H9 (cell line): ENCODE measurements at regions not wholly inside any gene's neighbourhood (a gene's known extent, or its start where the extent isn't known, plus 50 kb on each side); places are given as distances from the start of the nearest gene placed in this dataset.

ENCODE experiments used
- DNase-seq: peaks from one replicate; pipeline ENCODE4 v3.0.0-alpha.2; 2017
- H2AFZ ChIP-seq: one replicate; pipeline ENCODE4 v1.6.1; 2013; ENCODE audit warnings: mild to moderate bottlenecking, low read length, control low read depth, moderate library complexity
- H2AK5ac ChIP-seq: 2 replicates; pipeline ENCODE4 v1.6.1; 2013; ENCODE audit warnings: low read length, control low read depth, mixed read lengths; ENCODE audit not compliant: insufficient read length
- H2BK120ac ChIP-seq: one replicate; pipeline ENCODE4 v1.6.1; 2013; ENCODE audit warnings: low read depth, mild to moderate bottlenecking, low read length, control low read depth, inconsistent platforms; ENCODE audit not compliant: poor library complexity, severe bottlenecking
- H2BK12ac ChIP-seq: 2 replicates; pipeline ENCODE4 v1.6.1; 2013; ENCODE audit warnings: low read length, control low read depth, mixed read lengths, low read depth; ENCODE audit not compliant: insufficient read length
- H2BK15ac ChIP-seq: 2 replicates; pipeline ENCODE4 v1.6.1; 2013; ENCODE audit warnings: low read depth, low read length, control low read depth
- H2BK20ac ChIP-seq: one replicate; pipeline ENCODE4 v1.6.1; 2013; ENCODE audit warnings: low read depth, mild to moderate bottlenecking, low read length, control low read depth, inconsistent platforms; ENCODE audit not compliant: poor library complexity, severe bottlenecking
- H2BK5ac ChIP-seq: 2 replicates; pipeline ENCODE4 v1.6.1; 2013; ENCODE audit warnings: low read length, control low read depth, mixed read lengths; ENCODE audit not compliant: insufficient read length
- H3K14ac ChIP-seq: 2 replicates; pipeline ENCODE4 v1.6.1; 2013; ENCODE audit warnings: low read length, control low read depth; ENCODE audit not compliant: insufficient read depth
- H3K18ac ChIP-seq: 2 replicates; pipeline ENCODE4 v1.6.1; 2013; ENCODE audit warnings: low read depth, mild to moderate bottlenecking, mixed read lengths, low read length, control low read depth; ENCODE audit not compliant: insufficient read length
- H3K23ac ChIP-seq: 2 replicates; pipeline ENCODE4 v1.6.1; 2013; ENCODE audit warnings: low read length, control low read depth, mixed read lengths, low read depth; ENCODE audit not compliant: insufficient read length
- H3K23me2 ChIP-seq: 2 replicates; pipeline ENCODE4 v1.6.1; 2013; ENCODE audit warnings: low read depth, mild to moderate bottlenecking, mixed read lengths, low read length, control low read depth; ENCODE audit not compliant: insufficient read length, poor library complexity, severe bottlenecking
- H3K27ac ChIP-seq: 2 replicates; pipeline ENCODE4 v1.5.1; 2013; ENCODE audit warnings: low read length, control low read depth, mixed read lengths, low read depth; ENCODE audit not compliant: insufficient read length
- H3K27me3 ChIP-seq: 2 replicates; pipeline ENCODE4 v1.6.1; 2013; ENCODE audit warnings: low read length, control low read depth, inconsistent platforms; ENCODE audit not compliant: insufficient read depth
- H3K4ac ChIP-seq: 2 replicates; pipeline ENCODE4 v1.6.1; 2013; ENCODE audit warnings: low read depth, mild to moderate bottlenecking, control low read depth, inconsistent platforms, low read length, moderate library complexity
- H3K4me1 ChIP-seq: 2 replicates; pipeline ENCODE4 v1.6.1; 2013; ENCODE audit warnings: low read length, control low read depth, inconsistent platforms; ENCODE audit not compliant: insufficient read depth
- H3K4me2 ChIP-seq: 2 replicates; pipeline ENCODE4 v1.6.1; 2013; ENCODE audit warnings: low read length, control low read depth, mixed read lengths; ENCODE audit not compliant: insufficient read length, insufficient read depth
- H3K56ac ChIP-seq: 2 replicates; pipeline ENCODE4 v1.6.1; 2013; ENCODE audit warnings: low read depth, mild to moderate bottlenecking, mixed read lengths, low read length, control low read depth; ENCODE audit not compliant: insufficient read length
- H3K79me1 ChIP-seq: 2 replicates; pipeline ENCODE4 v1.6.1; 2013; ENCODE audit warnings: low read depth, mild to moderate bottlenecking, moderate library complexity, low read length, control low read depth, inconsistent platforms; ENCODE audit not compliant: insufficient read depth, poor library complexity, severe bottlenecking
- H3K79me2 ChIP-seq: 2 replicates; pipeline ENCODE4 v1.6.1; 2013; ENCODE audit warnings: low read length, control low read depth, inconsistent platforms; ENCODE audit not compliant: insufficient read depth
- H3K9ac ChIP-seq: 2 replicates; pipeline ENCODE4 v1.6.1; 2013; ENCODE audit warnings: low read length, control low read depth, mixed read lengths; ENCODE audit not compliant: insufficient read length; ENCODE audit errors: extremely low read depth
- H3K9me3 ChIP-seq: one replicate; pipeline ENCODE4 v1.6.1; 2013; ENCODE audit warnings: low read depth, low read length, inconsistent platforms; ENCODE audit not compliant: control insufficient read depth
- H3T11ph ChIP-seq: one replicate; pipeline ENCODE4 v1.6.1; 2013; ENCODE audit warnings: mild to moderate bottlenecking, low read length, control low read depth, inconsistent platforms
- H4K20me1 ChIP-seq: one replicate; pipeline ENCODE4 v1.6.1; 2013; ENCODE audit not compliant: control insufficient read depth, insufficient read length, insufficient read depth
- H4K5ac ChIP-seq: 2 replicates; pipeline ENCODE4 v1.6.1; 2013; ENCODE audit warnings: low read depth, mild to moderate bottlenecking, mixed read lengths, low read length, control low read depth; ENCODE audit not compliant: insufficient read length
- H4K8ac ChIP-seq: replicated peaks from 2 replicates; pipeline ENCODE4 v1.6.1; 2013; ENCODE audit warnings: low read length, control low read depth, mixed read lengths, low read depth; ENCODE audit not compliant: insufficient read length
- H4K91ac ChIP-seq: 2 replicates; pipeline ENCODE4 v1.6.1; 2013; ENCODE audit warnings: low read depth, mild to moderate bottlenecking, moderate library complexity, mixed read lengths, low read length, control low read depth; ENCODE audit not compliant: insufficient read length
- H3K27ac Mint-ChIP-seq, 3 experiments: 2 replicates in 2 of 3; 3 replicates in 1 of 3; pipeline ENCODE4 v1.8.0; 2020 to 2021; ENCODE audit warnings: mixed read lengths in 3 of 3, mild to moderate bottlenecking in 1 of 3, moderate library complexity in 1 of 3
- H3K27me3 Mint-ChIP-seq: 2 replicates; pipeline ENCODE4 v1.8.0; 2021; ENCODE audit warnings: low read depth, mild to moderate bottlenecking, moderate library complexity, mixed read lengths
- H3K36me3 Mint-ChIP-seq, 3 experiments: 2 replicates in 2 of 3; 3 replicates in 1 of 3; pipeline ENCODE4 v1.8.0; 2020 to 2021; ENCODE audit warnings: low read depth in 3 of 3, mixed read lengths in 3 of 3; ENCODE audit not compliant: insufficient read depth in 1 of 3
- H3K4me1 Mint-ChIP-seq, 2 experiments: 2 replicates each; pipeline ENCODE4 v1.8.0; 2020; ENCODE audit warnings: mixed read lengths in 2 of 2
- H3K4me3 Mint-ChIP-seq, 2 experiments: 2 replicates in 1 of 2; 3 replicates in 1 of 2; pipeline ENCODE4 v1.8.0; 2020 to 2021; ENCODE audit warnings: mild to moderate bottlenecking in 2 of 2, mixed read lengths in 2 of 2, moderate library complexity in 1 of 2
- H3K9me3 Mint-ChIP-seq, 2 experiments: 2 replicates in 1 of 2; 3 replicates in 1 of 2; pipeline ENCODE4 v1.8.0; 2020; ENCODE audit warnings: mild to moderate bottlenecking in 2 of 2, mixed read lengths in 2 of 2, moderate library complexity in 1 of 2
- WGBS: extraction: QIAGEN DNeasy Blood & Tissue Kit; methylation state at CpG from one replicate; pipeline ENCODE4 v1.1.7; 2013; ENCODE audit warnings: missing lambda C conversion rate, low lambda C conversion rate, mixed read lengths; ENCODE audit not compliant: insufficient read length; ENCODE audit errors: extremely low coverage; 5-methylcytosine and 5-hydroxymethylcytosine counted together
- TF ChIP-seq, protein P1 (sequence below): fragments of 200-600 bp; sonication (generic); conservative IDR thresholded peaks from 3 replicates; pipeline ENCODE4 v1.8.0; 2021; ENCODE audit warnings: antibody characterized with exemption, mild to moderate bottlenecking

DNA sequence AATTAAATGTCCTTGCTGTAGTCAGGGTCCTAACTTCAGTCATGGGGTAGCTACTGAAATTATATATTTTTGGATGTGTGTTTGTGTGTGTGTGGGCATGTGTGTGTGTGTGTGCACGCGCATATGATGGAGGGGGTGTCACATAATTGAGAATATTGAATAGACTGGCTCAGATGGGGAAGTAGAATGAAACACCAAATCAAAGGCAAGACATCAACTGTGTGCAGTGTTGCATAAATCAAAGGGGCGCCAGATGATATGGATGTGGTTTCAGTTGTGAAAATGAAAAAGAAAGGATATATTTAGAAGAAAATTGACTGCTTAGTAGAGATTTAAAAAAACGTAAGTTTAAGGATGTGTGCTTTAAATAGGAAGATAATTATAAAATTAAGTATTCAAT lies 144.2 kb upstream of the CEP162 start:
- H3K79me2 ChIP-seq: no peaks in the 10 kb centered on the region
- no peak overlapping the region for H2BK15ac ChIP-seq
- no peaks in the 10 kb centered on the region; a peak in 1 of 5 replicates for H3K9me3 Mint-ChIP-seq
- H3K18ac ChIP-seq: no peak overlapping the region
- no peak overlapping the region for H4K91ac ChIP-seq
- no peak overlapping the region for H3K4me2 ChIP-seq
- H4K8ac ChIP-seq: no peak overlapping the region
- H3K23me2 ChIP-seq: no peaks in the 10 kb centered on the region
- H3K27me3 ChIP-seq: no peaks in the 10 kb centered on the region
- H2BK120ac ChIP-seq: no peak overlapping the region
- no peak overlapping the region for H2AK5ac ChIP-seq
- no peaks in the 10 kb centered on the region for H3K79me1 ChIP-seq
- no peaks in the 10 kb centered on the region; a peak in 1 of 7 replicates for H3K36me3 Mint-ChIP-seq
- H3K56ac ChIP-seq: no peak overlapping the region
- peaks cover 4% of the 10 kb centered on the region for H3K27me3 Mint-ChIP-seq
- H3K4me1 ChIP-seq: no peaks in the 10 kb centered on the region
- H2AFZ ChIP-seq: no peak overlapping the region
- no peak overlapping the region for H3K4ac ChIP-seq
- 100% methylated on average over 1 of the region's 4 CpGs for WGBS
- TF ChIP-seq, protein P1, sequence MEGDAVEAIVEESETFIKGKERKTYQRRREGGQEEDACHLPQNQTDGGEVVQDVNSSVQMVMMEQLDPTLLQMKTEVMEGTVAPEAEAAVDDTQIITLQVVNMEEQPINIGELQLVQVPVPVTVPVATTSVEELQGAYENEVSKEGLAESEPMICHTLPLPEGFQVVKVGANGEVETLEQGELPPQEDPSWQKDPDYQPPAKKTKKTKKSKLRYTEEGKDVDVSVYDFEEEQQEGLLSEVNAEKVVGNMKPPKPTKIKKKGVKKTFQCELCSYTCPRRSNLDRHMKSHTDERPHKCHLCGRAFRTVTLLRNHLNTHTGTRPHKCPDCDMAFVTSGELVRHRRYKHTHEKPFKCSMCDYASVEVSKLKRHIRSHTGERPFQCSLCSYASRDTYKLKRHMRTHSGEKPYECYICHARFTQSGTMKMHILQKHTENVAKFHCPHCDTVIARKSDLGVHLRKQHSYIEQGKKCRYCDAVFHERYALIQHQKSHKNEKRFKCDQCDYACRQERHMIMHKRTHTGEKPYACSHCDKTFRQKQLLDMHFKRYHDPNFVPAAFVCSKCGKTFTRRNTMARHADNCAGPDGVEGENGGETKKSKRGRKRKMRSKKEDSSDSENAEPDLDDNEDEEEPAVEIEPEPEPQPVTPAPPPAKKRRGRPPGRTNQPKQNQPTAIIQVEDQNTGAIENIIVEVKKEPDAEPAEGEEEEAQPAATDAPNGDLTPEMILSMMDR: no peak
- no peak overlapping the region for H2BK20ac ChIP-seq
- no peaks in the 10 kb centered on the region for H3K4me1 Mint-ChIP-seq
- H2BK5ac ChIP-seq: no peak overlapping the region
- H2BK12ac ChIP-seq: no peak overlapping the region
- H4K5ac ChIP-seq: no peak overlapping the region
- no peaks in the 10 kb centered on the region for H4K20me1 ChIP-seq
- H3K9ac ChIP-seq: no peak overlapping the region
- no peaks in the 10 kb centered on the region for H3K9me3 ChIP-seq
- DNase-seq: no peak
- no peak overlapping the region for H3K4me3 Mint-ChIP-seq
- H3T11ph ChIP-seq: no peak overlapping the region
- H3K27ac ChIP-seq: no peak overlapping the region
- H3K14ac ChIP-seq: no peak overlapping the region
- no peak overlapping the region for H3K27ac Mint-ChIP-seq
- H3K23ac ChIP-seq: no peak overlapping the region
